A673 (cell line): ENCODE measurements at regions not wholly inside any gene's neighbourhood (a gene's known extent, or its start where the extent isn't known, plus 50 kb on each side); places are given as distances from the start of the nearest gene placed in this dataset.

Source experiments
- BruUV-seq: library from RNA; stranded (reverse); fragments of 400-500 nt; replicated peaks from 2 replicates; lab custom pipeline; 2021; lab: Mats Ljungman, UMichigan
- CTCF ChIA-PET: fragments of 300-600 bp; sonication (Branson Sonifier 250); formaldehyde crosslinking; loops from one replicate; lab custom pipeline; 2022; ENCODE audit warnings: antibody characterized with exemption; lab: Charles Lee
- POLR2A ChIA-PET: fragments of 300-600 bp; sonication (Branson Sonifier 250); formaldehyde crosslinking; loops from one replicate; lab custom pipeline; 2022; ENCODE audit warnings: antibody characterized with exemption; ENCODE audit not compliant: low non-redundant PET; lab: Charles Lee
- DNase-seq: peaks from one replicate; pipeline ENCODE4 v3.0.0-alpha.2; 2015; ENCODE audit warnings: low spot score
- H3K27ac ChIP-seq: fragments of 200-600 bp; sonication (generic); 2 replicates; pipeline ENCODE4 v1.5.1; 2016; ENCODE audit warnings: mixed run types, low read depth, mild to moderate bottlenecking, mixed read lengths, antibody characterized with exemption, low read length; ENCODE audit not compliant: poor library complexity, severe bottlenecking
- H3K27me3 ChIP-seq: fragments of 200-600 bp; sonication (generic); replicated peaks from 2 replicates; pipeline ENCODE4 v1.6.1; 2017; ENCODE audit warnings: mixed run types, low read depth, mild to moderate bottlenecking, mixed read lengths, antibody characterized with exemption, low read length; ENCODE audit not compliant: insufficient read depth, poor library complexity
- H3K36me3 ChIP-seq: fragments of 200-600 bp; sonication (generic); 2 replicates; pipeline ENCODE4 v1.6.1; 2016; ENCODE audit warnings: mixed run types, mild to moderate bottlenecking, mixed read lengths, antibody characterized with exemption, low read length; ENCODE audit not compliant: insufficient read depth, poor library complexity, severe bottlenecking
- H3K4me1 ChIP-seq: fragments of 200-600 bp; sonication (generic); 2 replicates; pipeline ENCODE4 v1.6.1; 2017; ENCODE audit warnings: mixed run types, mild to moderate bottlenecking, mixed read lengths, antibody characterized with exemption, low read length; ENCODE audit not compliant: insufficient read depth, poor library complexity, severe bottlenecking
- H3K4me3 ChIP-seq: fragments of 200-600 bp; sonication (generic); 2 replicates; pipeline ENCODE4 v1.5.1; 2016; ENCODE audit warnings: low read depth, mixed run types, mild to moderate bottlenecking, mixed read lengths, low read length; ENCODE audit not compliant: poor library complexity, severe bottlenecking
- H3K9me3 ChIP-seq: fragments of 200-600 bp; sonication (generic); 2 replicates; pipeline ENCODE4 v1.6.1; 2016; ENCODE audit warnings: mixed run types, low read depth, mild to moderate bottlenecking, mixed read lengths, antibody characterized with exemption, low read length; ENCODE audit not compliant: poor library complexity, severe bottlenecking
- EZH2 ChIP-seq: fragments of 200-600 bp; sonication (generic); IDR thresholded peaks from 2 replicates; pipeline ENCODE4 v1.6.1; 2017; ENCODE audit warnings: borderline replicate concordance, low read depth, mild to moderate bottlenecking, mixed read lengths, antibody characterized with exemption, low read length; ENCODE audit not compliant: poor library complexity, severe bottlenecking
- intact Hi-C: fragments of 100-400 bp; cut with micrococcal nuclease; formaldehyde crosslinking; loops from one replicate; pipeline ENCODE4 v1.10.0; 2022; ENCODE audit not compliant: unreplicated experiment
- TF ChIP-seq, protein P1 (sequence below): fragments of 300-800, 200-600 bp; sonication (generic); conservative IDR thresholded peaks from 2 replicates; pipeline ENCODE4 v1.5.1; 2017; ENCODE audit warnings: low read depth, mild to moderate bottlenecking, antibody characterized with exemption, low read length, moderate library complexity, mixed read lengths

GRCh38 chr1:208540724-208541123 is 296.5 kb upstream of the PLXNA2 start:
- TF ChIP-seq EZH2: no peak
- TF ChIP-seq, protein P1, sequence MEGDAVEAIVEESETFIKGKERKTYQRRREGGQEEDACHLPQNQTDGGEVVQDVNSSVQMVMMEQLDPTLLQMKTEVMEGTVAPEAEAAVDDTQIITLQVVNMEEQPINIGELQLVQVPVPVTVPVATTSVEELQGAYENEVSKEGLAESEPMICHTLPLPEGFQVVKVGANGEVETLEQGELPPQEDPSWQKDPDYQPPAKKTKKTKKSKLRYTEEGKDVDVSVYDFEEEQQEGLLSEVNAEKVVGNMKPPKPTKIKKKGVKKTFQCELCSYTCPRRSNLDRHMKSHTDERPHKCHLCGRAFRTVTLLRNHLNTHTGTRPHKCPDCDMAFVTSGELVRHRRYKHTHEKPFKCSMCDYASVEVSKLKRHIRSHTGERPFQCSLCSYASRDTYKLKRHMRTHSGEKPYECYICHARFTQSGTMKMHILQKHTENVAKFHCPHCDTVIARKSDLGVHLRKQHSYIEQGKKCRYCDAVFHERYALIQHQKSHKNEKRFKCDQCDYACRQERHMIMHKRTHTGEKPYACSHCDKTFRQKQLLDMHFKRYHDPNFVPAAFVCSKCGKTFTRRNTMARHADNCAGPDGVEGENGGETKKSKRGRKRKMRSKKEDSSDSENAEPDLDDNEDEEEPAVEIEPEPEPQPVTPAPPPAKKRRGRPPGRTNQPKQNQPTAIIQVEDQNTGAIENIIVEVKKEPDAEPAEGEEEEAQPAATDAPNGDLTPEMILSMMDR: no peak
- no peaks in the 10 kb centered on the region for H3K27me3 ChIP-seq
- H3K36me3 ChIP-seq: no peaks in the 10 kb centered on the region
- no peaks in the 10 kb centered on the region for H3K4me1 ChIP-seq
- DNase-seq: no peak
- POLR2A ChIA-PET: no interaction called here
- intact Hi-C loops: no loop called here
- no peaks in the 10 kb centered on the region for H3K9me3 ChIP-seq
- CTCF ChIA-PET: no interaction called here
- BruUV-seq: no TSS peak
- no peak overlapping the region for H3K27ac ChIP-seq
- no peak overlapping the region for H3K4me3 ChIP-seq

DNA sequence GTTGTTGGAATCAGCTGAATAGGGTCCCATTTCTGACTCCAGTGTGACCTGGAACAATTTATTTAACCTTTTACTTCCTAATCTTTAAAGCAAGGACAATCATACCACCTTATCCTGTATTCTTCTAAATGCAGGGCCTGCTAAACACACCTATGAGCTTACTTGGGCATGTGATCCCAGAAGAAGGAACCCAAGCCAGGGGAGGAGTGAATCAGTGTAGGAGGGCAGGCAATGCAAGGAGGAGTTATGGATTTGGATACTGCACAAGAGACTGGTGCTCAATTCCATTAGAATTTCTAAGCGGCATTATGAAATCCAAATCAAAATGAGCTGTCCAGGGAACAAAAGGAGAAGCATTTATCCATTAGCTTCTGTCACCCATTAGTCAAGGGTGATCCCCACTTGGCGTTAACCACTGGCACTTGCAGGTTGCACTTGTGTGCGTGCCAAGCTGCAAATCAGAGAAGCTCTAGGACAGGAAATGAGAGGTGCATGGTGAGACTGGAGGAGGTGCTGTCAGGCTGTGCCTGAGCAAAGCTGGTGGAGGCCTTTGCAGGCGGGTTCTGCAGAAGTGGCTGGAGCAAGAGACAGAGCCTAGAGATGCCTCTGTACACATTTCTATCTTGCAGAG is 297.2 kb upstream of the PLXNA2 start:
- no peak for DNase-seq
- TF ChIP-seq, protein P1: no peak
- TF ChIP-seq EZH2: no peak
- H3K4me3 ChIP-seq: no peak overlapping the region
- POLR2A ChIA-PET: no interaction called here
- H3K27ac ChIP-seq: no peak overlapping the region
- BruUV-seq: no TSS peak
- CTCF ChIA-PET: no interaction called here
- H3K27me3 ChIP-seq: no peaks in the 10 kb centered on the region
- H3K9me3 ChIP-seq: no peaks in the 10 kb centered on the region
- no peaks in the 10 kb centered on the region for H3K36me3 ChIP-seq
- intact Hi-C loops: no loop called here
- H3K4me1 ChIP-seq: no peaks in the 10 kb centered on the region

DNA sequence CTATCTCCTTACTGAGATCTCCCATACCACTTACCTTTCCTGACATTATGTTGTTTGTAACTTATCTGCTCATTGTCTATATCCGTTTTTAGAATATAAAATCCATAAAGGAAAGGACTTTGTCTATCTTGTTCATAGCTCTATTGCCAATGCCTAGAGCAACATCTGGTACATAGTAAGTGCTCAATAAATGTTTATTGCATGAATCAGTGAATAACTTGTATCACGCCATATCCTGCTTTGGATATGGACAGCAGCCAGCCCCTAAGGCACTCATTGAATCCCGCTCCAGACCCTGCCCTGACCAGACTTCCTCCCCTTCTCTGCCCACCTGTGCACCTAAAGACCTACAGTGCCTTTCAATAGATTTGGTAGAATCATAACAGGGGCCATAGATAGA is 298.1 kb upstream of the PLXNA2 start:
- no peak overlapping the region for H3K4me3 ChIP-seq
- no peaks in the 10 kb centered on the region for H3K36me3 ChIP-seq
- ChIA-PET POLR2A (no interaction called here), CTCF (no interaction called here)
- BruUV-seq: no TSS peak
- DNase-seq: no peak
- no peak for TF ChIP-seq EZH2
- TF ChIP-seq, protein P1: no peak
- intact Hi-C loops: no loop called here
- H3K4me1 ChIP-seq: no peaks in the 10 kb centered on the region
- H3K27me3 ChIP-seq: peaks cover 9% of the 10 kb centered on the region
- H3K9me3 ChIP-seq: no peaks in the 10 kb centered on the region
- H3K27ac ChIP-seq: no peak overlapping the region
